Kidney tubule cell (primary cell): ENCODE measurements at regions not wholly inside any gene's neighbourhood (a gene's known extent, or its start where the extent isn't known, plus 50 kb on each side); places are given as distances from the start of the nearest gene placed in this dataset.

ENCODE experiments used
- DNase-seq: peaks from one replicate; pipeline ENCODE4 v3.0.0-alpha.2; 2018; ENCODE audit warnings: low spot score

DNA sequence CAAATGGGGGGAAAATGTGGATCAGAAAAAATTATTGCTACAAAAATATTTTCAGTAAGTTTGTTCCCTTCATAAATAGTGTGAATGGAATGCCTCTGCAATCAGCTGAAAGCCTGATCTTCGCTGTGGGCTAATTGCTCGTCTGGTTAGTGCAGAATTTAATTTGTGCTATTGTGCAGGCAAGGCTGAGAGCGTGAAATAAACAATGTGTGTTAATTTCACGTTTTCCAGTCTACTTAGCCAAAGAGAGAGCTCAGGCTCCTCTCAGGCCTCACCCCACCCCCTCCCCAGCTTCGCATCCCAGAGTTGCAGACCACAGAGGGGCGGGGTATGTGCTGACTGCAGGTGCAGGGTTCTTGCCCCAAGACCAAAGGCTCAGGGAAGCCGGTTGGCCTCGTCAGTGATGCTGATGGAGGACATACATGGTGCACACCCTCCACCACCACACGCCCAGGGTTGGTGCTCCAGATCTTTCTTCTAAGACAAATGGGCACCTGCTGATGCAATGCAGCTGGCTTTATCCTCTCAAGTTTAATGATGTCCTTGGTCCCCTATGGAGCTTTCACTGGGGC is 302.6 kb upstream of the SLC14A2 start:
- no peak for DNase-seq

DNA sequence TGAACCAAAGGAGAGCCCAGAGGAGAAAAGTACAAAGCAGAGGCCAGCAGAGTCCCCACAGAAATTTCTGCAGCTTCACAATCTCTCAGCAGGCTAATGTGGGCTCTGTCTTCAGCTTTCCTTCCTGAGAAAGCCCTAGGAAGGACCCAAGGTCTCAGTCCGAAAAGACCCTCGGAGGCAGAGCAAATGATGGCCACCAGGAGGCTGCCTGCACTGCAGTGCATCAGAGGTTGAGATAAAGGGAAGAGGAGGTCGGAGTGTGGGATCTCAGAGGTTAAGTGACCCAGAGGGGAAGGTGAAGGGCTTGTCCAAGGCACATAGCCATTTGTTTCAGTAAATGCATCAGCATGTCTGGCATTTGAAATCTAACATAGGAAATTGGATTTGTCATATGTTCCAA is 299.1 kb upstream of the SLC14A2 start:
- no peak for DNase-seq

DNA sequence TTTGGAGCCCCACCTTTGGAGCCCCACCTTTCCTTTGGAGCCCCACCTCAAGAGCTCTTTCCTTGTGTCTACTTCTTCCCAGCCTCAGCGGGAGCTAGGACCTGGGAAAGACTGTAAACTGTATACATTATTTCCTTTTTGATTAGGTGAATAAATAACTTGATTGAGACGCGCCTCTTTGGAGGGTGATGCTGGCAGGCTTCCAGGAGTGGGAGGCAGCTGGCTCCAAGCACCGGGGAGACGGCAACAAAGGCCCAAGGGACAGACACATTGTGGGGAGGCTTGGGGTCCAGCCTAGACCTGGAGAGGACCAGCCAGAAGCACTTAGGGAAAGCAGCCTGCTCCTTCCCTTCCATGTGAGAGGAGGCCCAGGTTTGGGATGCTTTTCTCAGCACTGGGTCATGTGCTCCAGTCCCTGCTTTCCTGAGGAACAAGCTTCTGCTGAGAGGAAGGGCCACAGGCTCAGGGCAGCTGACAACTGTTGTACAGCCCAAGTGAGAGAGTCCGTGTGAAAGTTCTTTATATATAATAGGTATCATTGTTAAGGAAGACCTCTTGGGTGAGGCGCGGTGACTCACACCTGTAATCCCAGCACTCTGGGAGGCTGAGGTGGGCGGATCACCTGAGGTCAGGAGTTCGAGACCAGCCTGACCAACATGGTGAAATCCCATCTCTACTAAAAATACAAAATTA is 297.2 kb upstream of the SLC14A2 start:
- DNase-seq, result no peak

DNA sequence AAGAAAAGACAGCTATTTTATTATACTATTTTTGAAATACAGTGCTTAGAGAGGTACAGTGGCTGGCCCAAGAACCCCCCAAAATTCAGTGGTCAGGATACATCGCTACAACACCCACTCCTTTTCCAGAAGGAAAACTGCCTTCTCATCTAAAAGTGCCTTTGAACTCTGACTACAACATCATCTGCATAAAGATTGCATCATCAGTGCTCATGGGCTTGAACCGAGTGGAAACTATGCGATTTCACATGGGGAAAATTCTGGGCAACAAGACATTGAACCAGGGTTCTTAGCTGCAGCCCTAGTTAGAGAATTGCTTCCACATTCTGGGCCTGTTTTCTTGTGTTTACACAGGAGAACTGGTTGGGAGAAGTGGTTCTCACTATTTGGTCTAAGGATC is 294.6 kb upstream of the SLC14A2 start:
- no peak for DNase-seq

DNA sequence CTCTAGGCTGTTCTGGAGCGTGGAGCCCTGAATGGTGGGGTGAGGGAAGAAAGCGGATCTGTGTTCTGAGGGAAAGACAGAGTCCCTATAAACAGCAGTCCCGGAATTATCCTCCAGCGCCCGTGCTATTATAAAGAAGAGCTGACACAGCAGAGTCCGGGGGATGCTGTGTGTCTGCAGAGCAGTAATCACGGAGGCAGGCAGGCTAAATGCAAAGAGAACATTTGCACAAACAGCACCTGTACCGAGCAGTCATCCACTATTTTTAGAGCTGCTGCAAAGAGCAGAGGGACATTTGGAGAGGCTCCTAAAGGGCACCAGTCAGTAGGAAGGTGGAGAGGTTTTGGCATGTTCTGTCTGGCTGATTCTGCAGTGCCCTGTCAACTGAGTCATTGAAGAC is 293.8 kb upstream of the SLC14A2 start:
- DNase-seq, result no peak

DNA sequence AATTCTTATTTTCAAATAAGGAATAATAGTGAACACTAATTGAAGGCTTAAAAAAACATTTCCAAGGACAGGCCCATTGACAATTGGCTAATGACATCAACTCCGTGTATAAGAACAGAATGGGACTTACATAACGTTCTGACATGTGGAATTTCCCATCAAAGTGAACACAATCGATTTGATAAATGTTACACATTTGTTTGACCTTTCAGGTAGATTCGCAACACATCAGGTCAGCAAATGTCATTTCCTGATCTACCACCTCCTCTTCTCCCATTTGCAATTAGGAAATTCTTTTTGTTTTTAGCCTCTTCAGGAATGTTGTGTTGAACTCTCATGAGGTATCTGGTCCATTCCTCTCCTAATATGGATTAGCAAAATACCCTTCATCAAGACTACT is 292.9 kb upstream of the SLC14A2 start:
- no peak for DNase-seq

DNA sequence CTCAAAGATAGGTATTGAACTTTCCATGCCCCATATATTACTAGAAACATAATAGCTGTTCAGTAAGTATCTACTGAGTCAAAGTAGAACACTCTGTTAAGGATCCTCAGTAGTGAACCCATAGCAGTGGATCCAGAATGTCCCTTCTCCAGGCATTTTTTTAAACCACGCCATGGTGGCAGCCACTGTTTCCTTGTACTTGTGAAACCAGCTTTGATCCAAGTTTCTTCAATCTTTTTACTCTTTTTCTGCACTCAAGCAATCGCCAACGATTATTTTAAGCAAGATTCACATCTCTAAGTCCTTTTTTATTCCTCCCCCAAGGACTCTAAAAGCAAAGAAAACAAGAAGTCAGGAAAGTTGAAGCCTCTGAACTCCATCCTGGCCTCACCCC is 291.2 kb upstream of the SLC14A2 start:
- DNase-seq, result no peak

DNA sequence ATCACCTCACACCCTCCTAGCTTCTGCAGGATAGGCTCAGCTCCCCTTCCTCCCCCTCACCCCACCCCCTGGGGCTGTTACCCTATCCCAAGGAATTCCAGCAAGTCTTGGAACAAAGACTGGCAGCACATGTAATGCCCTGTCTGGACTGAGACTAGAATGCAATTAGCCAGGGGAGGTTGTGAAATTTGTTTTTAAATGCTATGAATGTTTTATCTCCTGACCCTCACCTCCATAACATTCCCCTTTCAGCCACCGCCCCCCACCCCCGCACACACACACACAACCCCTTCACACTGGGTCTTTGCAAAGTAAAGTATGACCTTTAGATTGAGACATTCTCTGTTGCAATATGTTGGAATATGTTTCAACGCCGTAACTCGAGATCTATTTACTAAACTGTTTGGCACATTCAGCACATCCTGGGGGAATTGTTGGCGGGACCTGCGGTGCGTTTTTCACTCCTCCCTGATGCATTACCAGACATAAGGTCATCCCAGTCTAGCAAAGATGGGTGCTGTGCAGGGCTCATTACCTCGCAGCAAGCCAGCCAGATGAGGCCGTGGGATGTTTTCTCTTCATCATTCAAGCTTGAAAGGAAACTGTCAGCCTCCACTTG is 290.7 kb upstream of the SLC14A2 start:
- peak; percentile 71 for DNase-seq

DNA sequence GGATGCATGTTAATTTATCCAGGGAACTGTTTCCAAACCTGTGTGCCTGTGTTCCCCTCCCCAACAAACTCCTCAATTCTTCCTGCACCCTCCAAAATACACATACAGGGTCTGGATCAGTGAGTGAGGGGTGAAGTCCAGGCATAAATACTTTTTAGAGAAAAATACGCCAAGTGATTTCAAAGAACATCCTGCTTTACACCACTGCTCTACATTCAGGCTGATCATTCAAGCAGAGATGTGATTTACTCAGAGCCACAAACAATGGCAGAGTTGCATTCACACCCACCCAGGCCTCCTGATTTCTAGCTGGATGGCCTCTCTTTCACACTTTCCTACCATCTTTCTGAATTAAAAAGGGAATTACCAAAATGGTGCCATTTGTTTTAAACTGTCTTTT is 289.5 kb upstream of the SLC14A2 start:
- DNase-seq, result peak; percentile 29

DNA sequence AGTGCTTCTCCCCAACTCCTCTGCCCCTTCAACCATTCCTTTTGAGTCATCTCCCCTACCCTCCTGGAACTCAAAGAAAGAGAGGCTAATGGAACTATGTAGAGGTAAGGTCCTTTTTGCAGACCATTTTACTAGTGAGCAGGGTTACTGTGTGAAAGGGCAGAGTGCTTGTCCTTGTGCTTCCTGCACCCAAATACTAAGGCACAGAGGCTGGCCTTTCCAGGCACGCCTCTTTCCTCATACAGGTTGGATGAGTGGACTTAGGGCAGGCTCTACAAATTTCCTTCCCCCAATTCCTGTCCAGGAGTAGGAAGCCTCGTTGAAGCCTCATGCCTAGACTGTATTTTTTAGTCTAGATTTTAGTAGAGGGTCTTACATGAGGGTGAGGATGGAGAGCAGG is 288.8 kb upstream of the SLC14A2 start:
- no peak for DNase-seq

DNA sequence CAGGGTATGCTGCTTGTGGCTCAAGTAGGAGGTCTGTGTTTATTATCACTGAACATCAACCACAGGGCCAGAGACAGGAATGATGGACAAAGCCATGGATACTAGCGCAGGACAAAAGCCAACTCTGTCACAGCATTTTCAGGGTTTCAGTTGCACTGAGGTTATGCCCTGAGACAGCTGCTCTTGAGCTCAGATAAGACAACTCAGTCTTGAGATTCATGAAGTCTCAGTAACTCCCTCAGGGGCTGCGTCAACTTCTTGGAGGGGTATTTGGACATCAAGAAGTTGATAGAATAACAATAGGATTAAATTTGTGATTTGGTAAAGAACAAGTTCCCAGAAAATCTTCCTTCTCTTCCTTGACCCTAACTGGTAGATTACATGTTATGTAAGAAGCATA is 287.0 kb upstream of the SLC14A2 start:
- no peak for DNase-seq

DNA sequence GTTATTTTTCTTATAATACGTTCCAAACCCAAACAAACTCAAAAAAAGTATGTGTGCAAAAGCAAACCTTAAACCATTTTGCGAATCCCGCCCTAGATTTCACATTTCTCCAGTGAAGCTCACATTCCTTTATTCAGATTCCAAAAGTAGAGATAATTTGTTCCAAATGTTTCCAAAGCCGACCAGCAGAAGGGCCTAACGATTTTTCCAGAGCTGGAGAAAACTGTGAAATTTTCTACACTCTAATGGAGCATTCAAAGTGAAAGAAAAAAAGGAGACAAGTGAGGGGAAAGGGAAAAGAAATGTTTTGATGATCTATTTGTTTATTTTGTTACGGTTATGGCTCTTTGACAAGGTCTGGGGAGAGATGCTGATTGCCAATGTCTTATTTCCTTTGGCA is 286.5 kb upstream of the SLC14A2 start:
- no peak for DNase-seq

DNA sequence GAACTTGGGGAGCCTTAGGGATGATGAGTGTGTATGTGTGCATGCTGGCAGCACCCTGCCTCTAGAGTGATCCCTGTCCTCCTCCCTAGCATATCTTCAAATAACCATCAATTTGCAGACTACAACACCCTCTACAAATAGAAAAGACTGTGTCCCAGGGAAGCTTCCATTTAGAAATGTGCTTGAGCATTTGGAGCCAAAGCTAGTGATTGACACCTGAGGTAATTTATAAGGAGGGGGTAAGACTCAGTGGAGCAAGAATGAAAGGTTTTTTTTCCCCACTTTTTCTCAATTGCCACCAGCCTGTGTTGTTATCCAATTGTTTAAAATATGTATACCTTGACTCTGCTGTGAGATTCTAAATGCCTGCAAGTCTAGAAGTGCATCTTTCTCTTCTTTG is 286.0 kb upstream of the SLC14A2 start:
- no peak for DNase-seq

DNA sequence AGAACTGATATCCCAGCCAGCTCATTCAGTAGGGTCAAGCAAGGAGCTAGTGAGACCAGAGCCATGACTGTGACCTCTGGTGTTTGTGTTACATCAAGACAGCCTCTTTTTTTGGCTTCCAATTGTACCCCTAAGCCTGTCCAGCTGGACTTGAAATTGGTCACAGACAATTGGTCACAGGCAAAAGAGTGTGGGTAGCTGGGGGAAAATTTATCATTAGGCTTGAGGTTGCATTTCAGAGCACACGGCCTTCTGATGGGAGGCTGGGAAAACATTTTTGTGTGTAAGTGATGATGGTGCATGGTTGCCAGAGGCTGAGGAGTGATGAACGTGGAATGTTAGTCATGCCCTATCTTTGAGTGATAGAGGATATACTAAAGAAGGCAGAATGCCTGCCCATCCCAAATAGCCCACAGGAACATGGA is 285.1 kb upstream of the SLC14A2 start:
- DNase-seq, result no peak

DNA sequence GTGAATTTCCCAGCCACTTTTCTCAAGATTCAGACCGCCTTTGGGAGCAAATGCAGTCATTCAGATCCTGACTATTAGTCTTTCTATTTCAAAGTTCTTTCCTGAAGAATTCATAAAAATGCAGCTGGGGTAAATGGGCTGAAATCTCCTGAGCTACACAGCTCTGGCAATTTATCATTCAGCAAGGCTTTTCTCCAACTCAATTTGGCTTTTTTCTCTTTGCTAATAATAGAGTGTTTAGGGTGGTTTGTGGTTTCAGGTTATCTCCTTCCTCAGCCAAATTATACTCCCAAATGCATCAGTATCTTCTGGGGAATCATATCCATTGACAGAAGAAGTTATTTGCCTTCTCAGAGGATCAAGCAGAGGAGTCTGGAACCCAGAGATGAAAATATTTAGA is 282.4 kb upstream of the SLC14A2 start:
- DNase-seq, result no peak

DNA sequence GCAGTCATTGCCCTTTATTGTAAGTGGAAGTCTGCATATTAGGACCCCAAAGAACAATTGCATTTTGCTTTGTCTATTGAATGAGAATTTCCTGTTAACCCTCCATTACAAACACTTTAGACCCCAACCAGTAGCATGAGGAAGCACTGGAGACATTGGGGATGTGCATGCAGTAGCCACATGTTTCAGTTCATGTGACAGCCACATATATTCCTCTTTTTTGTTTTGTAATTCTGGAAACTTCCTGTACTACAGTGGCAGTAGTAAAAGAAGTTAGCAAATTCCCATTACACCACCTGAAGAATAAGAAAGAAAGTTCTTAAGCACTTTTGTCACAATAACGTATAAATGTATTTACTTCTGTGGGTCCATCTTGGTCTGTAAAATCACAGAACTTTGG is 281.1 kb upstream of the SLC14A2 start:
- no peak for DNase-seq

DNA sequence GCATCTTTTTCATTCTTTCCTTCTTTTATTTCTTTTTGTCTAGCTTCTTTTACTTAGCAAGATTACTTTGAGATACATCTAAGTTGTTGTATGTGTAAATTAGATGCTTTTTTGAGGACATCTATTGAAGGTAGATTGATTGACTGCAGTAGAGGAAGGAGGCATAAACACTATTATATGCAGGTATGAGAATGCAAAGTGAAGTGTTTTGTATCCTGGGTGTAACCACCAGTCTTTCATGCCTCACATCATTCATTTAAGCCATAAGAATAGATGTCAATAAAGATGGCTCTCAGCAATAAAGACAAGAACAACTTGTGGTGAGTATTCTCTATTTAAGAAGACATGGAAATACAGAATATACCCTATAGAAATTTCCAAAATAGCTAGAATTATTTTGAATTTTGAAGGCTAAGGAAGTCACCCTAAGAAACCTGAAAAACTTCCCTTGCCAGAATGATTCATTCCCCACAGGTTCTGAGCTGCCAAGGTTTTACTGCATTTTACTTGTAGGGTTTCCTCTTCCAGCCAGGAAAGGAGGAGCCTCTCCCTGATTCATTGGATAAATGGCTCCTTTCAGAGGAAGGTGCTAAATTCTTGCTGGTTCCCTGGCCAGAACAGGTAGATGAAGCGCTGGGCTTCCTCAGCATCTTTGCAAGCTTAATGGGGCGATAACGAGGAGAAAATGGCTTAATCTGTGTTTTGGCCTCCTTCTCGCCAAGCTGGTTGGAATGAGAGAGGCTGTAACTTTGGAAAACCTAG is 279.8 kb upstream of the SLC14A2 start:
- DNase-seq, result peak; percentile 74

DNA sequence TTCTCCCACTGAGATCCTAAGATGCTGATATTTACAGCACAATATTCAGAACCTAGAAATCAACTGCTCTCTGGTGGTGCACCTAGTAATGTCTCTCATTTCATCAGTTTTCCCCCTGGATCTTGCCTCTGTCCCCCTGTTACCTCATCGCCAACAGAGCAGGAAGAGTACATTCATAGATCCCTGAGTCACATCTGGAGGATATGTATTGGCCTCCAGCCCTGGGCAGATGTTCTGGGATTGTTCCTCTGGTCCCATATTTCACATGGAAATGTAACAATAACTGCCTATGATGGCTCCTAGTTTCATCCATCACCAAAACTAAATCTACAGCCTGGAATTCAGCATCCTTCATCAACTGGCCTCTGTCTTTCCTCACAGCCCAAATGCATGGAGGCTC is 278.8 kb upstream of the SLC14A2 start:
- DNase-seq, result no peak

DNA sequence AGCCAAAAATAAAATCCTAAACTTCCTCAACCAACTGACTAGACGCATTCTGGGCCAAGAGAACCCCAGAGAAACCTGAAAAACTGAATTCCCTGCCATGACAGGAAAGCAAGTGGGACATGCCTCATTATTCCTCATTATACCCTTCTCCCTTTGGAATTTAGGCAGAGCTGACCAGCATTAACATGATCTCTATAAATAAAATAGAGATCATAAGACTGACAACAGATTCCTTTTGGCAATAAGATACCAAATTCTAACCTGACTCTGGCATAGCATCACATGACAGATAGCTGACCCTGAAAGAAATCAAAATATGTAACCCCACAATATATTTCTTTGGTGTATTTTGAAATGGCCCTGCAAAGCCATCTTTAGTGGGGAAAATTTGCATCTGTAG is 277.8 kb upstream of the SLC14A2 start:
- DNase-seq, result no peak

DNA sequence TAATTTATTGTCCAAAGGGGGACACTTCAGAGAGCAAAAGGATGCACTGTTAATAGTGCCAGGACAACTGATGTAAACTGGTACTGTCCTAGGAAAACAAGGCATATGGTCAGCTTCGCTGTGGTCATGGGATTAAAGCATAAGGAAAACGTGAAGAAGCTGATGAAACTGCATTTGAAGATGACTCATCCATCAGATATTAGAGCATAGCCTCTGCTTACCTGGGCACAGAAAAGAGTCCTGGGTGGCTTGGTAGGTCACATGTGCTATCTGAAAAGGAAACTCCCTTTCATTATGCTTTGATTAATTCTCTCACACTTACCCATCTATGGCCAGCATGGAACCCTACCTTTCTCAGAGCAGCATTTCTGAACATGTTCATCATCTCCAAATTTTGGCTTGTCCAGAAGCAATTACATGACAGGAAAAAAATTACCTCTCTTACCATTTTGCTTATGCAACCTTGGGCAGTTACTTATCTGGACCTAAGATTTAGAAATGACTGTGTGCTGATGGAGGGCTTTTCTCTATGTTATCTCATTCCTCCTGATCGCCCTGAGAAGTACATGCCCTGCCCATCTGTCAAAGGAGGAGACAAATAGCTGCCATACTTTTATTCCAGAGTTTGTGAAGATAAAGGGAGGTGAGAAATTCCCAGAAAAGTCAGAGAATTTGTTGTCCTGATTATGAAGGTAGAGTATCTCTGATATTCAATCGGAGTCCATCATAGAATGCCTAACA is 275.3 kb upstream of the SLC14A2 start:
- peak; percentile 53 for DNase-seq

DNA sequence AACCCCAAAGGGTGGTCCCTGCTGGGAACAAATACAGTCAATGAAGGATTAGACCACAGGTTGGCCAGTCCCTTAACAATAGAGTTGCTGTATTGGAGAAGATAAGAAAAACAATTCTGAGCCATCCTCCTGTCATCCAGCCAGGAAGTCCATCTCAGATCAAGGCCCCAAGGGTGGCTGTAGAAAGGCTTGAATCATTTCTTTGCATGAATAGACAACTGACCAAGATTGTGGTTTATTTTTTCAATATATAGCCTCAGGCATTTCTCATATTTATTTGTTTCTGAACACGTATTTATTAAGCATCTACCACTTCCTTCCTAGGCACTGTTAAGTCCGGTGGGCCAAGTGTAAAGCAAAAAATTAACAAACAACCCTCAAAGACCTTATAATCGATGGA is 274.4 kb upstream of the SLC14A2 start:
- peak; percentile 67 for DNase-seq

DNA sequence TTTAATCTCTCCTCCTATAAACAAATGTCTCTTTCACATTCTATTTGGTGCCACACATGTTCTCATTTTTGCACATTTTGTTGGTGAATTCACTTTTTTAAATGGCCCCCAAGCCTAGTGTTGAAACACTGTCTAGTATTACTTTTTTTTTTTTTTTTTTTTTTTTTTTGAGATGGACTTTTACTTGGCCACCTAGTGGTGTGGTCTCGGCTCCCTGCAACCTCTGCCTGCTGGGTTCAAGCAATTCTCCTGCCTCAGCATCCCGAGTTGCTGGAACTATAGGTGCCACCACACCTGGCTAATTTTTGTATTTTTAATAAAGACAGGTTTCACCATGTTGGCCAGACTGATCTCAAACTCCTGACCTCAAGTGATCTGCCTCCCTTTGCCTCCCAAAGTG is 273.8 kb upstream of the SLC14A2 start:
- no peak for DNase-seq
